ENCODE measurements at regions not wholly inside any gene's neighbourhood (a gene's known extent, or its start where the extent isn't known, plus 50 kb on each side); places are given as distances from the start of the nearest gene placed in this dataset.

DNA sequence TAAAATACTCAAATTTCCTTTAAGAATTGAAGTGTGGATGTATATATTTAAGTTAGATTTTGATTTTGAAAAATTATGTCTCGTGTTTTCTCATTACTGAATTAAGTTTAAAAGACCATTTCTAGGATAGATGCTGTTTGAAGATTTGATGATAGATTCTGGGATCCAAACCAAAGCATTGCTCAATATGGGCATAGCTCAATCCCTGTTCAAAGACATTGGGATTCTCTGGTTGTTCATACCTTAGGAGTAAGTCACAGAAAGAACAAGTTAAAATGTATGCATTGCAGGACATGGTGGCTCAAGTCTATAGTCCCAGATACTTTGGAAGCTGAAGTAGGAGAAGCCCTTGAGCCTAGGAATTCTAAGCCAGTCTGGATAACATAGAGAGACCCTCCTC, 622.3 kb downstream of the ADCYAP1 start:
- Histone ChIP-seq H3K9ac (ENCODE audit: insufficient read length, low read depth) (no peak overlapping the region), H3K9me3 (ENCODE audit: insufficient read depth, low read length) (no peaks in the 10 kb centered on the region), H3K4me1 (ENCODE audit: insufficient read depth, insufficient read length) (no peaks in the 10 kb centered on the region), H3K27me3 (ENCODE audit: insufficient read depth, insufficient read length) (no peaks in the 10 kb centered on the region), H3K4me3 (ENCODE audit: insufficient read length, low read depth) (no peak overlapping the region), H3K36me3 (ENCODE audit: insufficient read depth, insufficient read length, low read length) (no peaks in the 10 kb centered on the region)
- TF ChIP-seq ZNF274 (IDR thresholded peaks at IDR 0.05; ENCODE audit: low read depth, low read length): no peak
- no peak for TF ChIP-seq SUZ12 (IDR thresholded peaks at IDR 0.05; ENCODE audit: extremely low read depth, insufficient read depth, insufficient read length)
- no peak for TF ChIP-seq YY1 (IDR thresholded peaks at IDR 0.05; ENCODE audit: insufficient read depth, insufficient read length)
- no peak for DNase-seq (ENCODE audit: low read depth, low spot score)

DNA sequence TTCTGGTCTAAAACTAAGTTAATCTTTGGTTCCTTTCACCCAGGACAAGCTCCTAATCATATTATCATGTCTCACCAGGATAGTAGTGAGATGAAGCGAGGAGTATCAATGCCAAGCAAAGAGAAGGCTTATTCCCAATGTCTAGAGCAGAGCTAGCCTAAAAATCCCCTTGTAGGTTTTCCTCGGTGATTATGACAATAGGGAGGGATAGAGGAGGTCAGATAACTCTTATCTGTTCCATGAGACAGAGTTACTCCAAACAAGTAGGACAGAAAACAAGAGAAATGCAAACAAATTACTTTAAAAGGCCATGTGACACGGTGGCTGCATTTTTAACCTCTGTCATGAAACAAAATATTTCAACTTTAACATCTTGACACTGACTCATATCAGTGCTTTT, 623.1 kb downstream of the ADCYAP1 start:
- Histone ChIP-seq H3K36me3 (ENCODE audit: insufficient read depth, insufficient read length, low read length) (no peaks in the 10 kb centered on the region), H3K9ac (ENCODE audit: insufficient read length, low read depth) (no peak overlapping the region), H3K4me3 (ENCODE audit: insufficient read length, low read depth) (no peak overlapping the region), H3K27me3 (ENCODE audit: insufficient read depth, insufficient read length) (no peaks in the 10 kb centered on the region), H3K9me3 (ENCODE audit: insufficient read depth, low read length) (no peaks in the 10 kb centered on the region), H3K4me1 (ENCODE audit: insufficient read depth, insufficient read length) (no peaks in the 10 kb centered on the region)
- TF ChIP-seq SUZ12 (IDR thresholded peaks at IDR 0.05; ENCODE audit: extremely low read depth, insufficient read depth, insufficient read length) (no peak), YY1 (IDR thresholded peaks at IDR 0.05; ENCODE audit: insufficient read depth, insufficient read length) (no peak), ZNF274 (IDR thresholded peaks at IDR 0.05; ENCODE audit: low read depth, low read length) (no peak)
- no peak for DNase-seq (ENCODE audit: low read depth, low spot score)

DNA sequence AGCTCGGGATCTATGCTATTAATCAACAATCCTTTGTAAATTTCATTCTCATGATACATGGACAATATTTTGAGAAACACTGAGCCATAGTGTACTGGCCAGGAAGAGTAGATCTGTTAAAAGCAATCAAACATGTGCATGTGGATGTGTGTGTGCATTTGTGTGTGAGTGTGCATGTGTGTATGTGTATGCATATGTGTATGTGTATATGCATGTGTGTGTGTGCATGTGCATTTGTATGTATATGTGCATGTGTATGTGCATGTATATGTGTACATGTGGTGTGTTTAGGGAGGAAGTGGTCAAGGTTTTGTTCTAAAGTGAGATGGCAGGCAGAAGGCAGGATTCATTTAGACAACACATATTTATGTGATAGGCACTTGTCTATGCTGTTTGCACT, 623.8 kb downstream of the ADCYAP1 start:
- no peaks in the 10 kb centered on the region for H3K4me1 ChIP-seq (ENCODE audit: insufficient read depth, insufficient read length)
- TF ChIP-seq YY1 (IDR thresholded peaks at IDR 0.05; ENCODE audit: insufficient read depth, insufficient read length) (no peak), ZNF274 (IDR thresholded peaks at IDR 0.05; ENCODE audit: low read depth, low read length) (no peak), SUZ12 (IDR thresholded peaks at IDR 0.05; ENCODE audit: extremely low read depth, insufficient read depth, insufficient read length) (no peak)
- no peaks in the 10 kb centered on the region for H3K9me3 ChIP-seq (ENCODE audit: insufficient read depth, low read length)
- no peak overlapping the region for H3K9ac ChIP-seq (ENCODE audit: insufficient read length, low read depth)
- no peaks in the 10 kb centered on the region for H3K27me3 ChIP-seq (ENCODE audit: insufficient read depth, insufficient read length)
- H3K36me3 ChIP-seq (ENCODE audit: insufficient read depth, insufficient read length, low read length): no peaks in the 10 kb centered on the region
- no peak for DNase-seq (ENCODE audit: low read depth, low spot score)
- H3K4me3 ChIP-seq (ENCODE audit: insufficient read length, low read depth): no peak overlapping the region

DNA sequence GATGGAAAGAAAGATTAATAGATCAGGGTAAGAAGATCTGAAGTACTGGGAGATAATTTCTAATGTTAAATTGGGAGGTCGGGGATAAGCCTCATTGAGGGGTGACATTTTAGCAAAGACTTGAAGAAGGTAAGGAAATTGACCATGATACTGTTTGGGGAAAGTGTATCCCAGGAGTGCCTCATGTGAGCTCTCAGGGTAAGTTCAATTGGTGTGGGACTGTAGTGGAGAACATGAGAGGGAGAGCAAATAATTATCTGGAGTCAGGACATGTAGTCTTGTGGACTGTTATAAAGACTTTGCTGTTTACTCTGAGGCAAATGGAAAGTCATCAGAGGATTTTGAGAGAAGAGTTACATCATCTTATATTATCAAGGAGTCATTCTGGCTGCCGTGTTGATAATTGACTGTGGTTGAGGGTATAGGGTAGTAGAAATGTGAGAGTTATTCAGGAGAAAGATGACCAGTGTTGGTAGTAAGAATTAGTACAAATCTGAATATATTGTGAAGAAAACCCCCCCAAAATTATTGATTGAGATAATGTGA, 624.4 kb downstream of the ADCYAP1 start:
- no peak overlapping the region for H3K9ac ChIP-seq (ENCODE audit: insufficient read length, low read depth)
- no peaks in the 10 kb centered on the region for H3K4me1 ChIP-seq (ENCODE audit: insufficient read depth, insufficient read length)
- H3K27me3 ChIP-seq (ENCODE audit: insufficient read depth, insufficient read length): no peaks in the 10 kb centered on the region
- no peak for DNase-seq (ENCODE audit: low read depth, low spot score)
- TF ChIP-seq SUZ12 (IDR thresholded peaks at IDR 0.05; ENCODE audit: extremely low read depth, insufficient read depth, insufficient read length) (no peak), ZNF274 (IDR thresholded peaks at IDR 0.05; ENCODE audit: low read depth, low read length) (no peak), YY1 (IDR thresholded peaks at IDR 0.05; ENCODE audit: insufficient read depth, insufficient read length) (no peak)
- no peak overlapping the region for H3K4me3 ChIP-seq (ENCODE audit: insufficient read length, low read depth)
- H3K36me3 ChIP-seq (ENCODE audit: insufficient read depth, insufficient read length, low read length): no peaks in the 10 kb centered on the region
- H3K9me3 ChIP-seq (ENCODE audit: insufficient read depth, low read length): no peaks in the 10 kb centered on the region

DNA sequence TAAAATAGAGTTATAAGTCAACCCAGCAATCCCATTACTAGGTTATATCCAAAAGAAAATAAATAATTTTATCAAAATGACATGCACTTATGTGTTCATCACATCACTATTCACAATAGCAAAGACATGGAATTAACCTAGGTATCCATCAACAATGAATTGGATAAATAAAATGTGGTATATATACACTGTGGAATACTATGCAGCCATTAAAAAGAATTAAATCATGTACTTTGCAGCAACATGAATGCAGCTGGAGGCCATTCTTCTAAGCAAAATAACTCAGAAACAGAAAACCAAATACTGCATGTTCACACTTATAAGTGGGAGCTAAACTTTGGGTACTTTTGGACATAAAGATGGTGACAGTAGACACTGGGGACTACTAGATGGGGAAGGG, 626.0 kb downstream of the ADCYAP1 start:
- no peaks in the 10 kb centered on the region for H3K36me3 ChIP-seq (ENCODE audit: insufficient read depth, insufficient read length, low read length)
- no peak overlapping the region for H3K4me3 ChIP-seq (ENCODE audit: insufficient read length, low read depth)
- no peak overlapping the region for H3K9ac ChIP-seq (ENCODE audit: insufficient read length, low read depth)
- no peaks in the 10 kb centered on the region for H3K9me3 ChIP-seq (ENCODE audit: insufficient read depth, low read length)
- H3K27me3 ChIP-seq (ENCODE audit: insufficient read depth, insufficient read length): no peaks in the 10 kb centered on the region
- no peaks in the 10 kb centered on the region for H3K4me1 ChIP-seq (ENCODE audit: insufficient read depth, insufficient read length)
- no peak for TF ChIP-seq SUZ12 (IDR thresholded peaks at IDR 0.05; ENCODE audit: extremely low read depth, insufficient read depth, insufficient read length)
- no peak for DNase-seq (ENCODE audit: low read depth, low spot score)

DNA sequence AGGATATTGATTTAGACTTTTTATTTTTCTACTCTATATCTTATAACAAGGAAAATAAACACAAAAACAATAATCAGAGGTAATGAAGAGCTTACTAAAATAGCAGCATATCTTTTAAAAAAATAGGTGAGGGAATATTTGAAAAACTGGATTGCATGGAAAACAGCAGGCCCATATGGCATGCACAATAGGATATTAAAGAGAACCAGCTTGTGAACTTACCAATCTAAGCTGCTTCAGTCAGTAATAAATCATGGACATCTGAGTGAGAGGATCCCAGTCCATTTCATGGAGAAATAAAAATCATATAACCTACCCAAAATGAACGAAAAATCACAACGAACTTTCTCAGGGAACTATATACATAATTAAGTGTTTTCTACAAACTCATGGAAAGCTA, 634.6 kb downstream of the ADCYAP1 start:
- H3K4me1 ChIP-seq (ENCODE audit: insufficient read depth, insufficient read length): no peaks in the 10 kb centered on the region
- no peaks in the 10 kb centered on the region for H3K36me3 ChIP-seq (ENCODE audit: insufficient read depth, insufficient read length, low read length)
- no peaks in the 10 kb centered on the region for H3K27me3 ChIP-seq (ENCODE audit: insufficient read depth, insufficient read length)
- no peak for TF ChIP-seq SUZ12 (IDR thresholded peaks at IDR 0.05; ENCODE audit: extremely low read depth, insufficient read depth, insufficient read length)
- TF ChIP-seq ZNF274 (IDR thresholded peaks at IDR 0.05; ENCODE audit: low read depth, low read length): no peak
- no peak for TF ChIP-seq YY1 (IDR thresholded peaks at IDR 0.05; ENCODE audit: insufficient read depth, insufficient read length)
- H3K4me3 ChIP-seq (ENCODE audit: insufficient read length, low read depth): no peak overlapping the region
- H3K9ac ChIP-seq (ENCODE audit: insufficient read length, low read depth): no peak overlapping the region
- H3K9me3 ChIP-seq (ENCODE audit: insufficient read depth, low read length): no peaks in the 10 kb centered on the region
- DNase-seq (ENCODE audit: low read depth, low spot score): no peak

DNA sequence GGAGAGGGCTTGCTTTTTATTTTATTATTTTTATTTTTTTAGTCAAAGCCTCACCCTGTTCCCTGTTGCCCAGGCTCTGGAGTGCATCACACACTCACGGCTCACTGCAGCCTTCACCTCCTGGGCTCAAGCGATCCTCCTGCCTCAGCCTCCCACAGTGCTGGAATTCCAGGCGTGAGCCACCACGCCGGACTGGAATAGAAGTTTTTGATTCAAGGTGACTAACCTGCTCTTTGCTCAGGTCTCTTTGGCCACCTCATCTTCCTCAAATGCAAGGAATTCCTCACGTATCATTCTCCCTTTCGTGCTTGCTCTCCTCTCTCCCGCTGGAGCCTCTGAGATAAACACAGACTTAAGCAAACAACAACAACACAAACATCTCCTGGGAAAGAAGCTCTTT, 636.8 kb downstream of the ADCYAP1 start:
- no peaks in the 10 kb centered on the region for H3K9me3 ChIP-seq (ENCODE audit: insufficient read depth, low read length)
- no peak for DNase-seq (ENCODE audit: low read depth, low spot score)
- no peaks in the 10 kb centered on the region for H3K36me3 ChIP-seq (ENCODE audit: insufficient read depth, insufficient read length, low read length)
- no peak for TF ChIP-seq ZNF274 (IDR thresholded peaks at IDR 0.05; ENCODE audit: low read depth, low read length)
- no peak for TF ChIP-seq SUZ12 (IDR thresholded peaks at IDR 0.05; ENCODE audit: extremely low read depth, insufficient read depth, insufficient read length)
- no peak for TF ChIP-seq YY1 (IDR thresholded peaks at IDR 0.05; ENCODE audit: insufficient read depth, insufficient read length)
- no peaks in the 10 kb centered on the region for H3K27me3 ChIP-seq (ENCODE audit: insufficient read depth, insufficient read length)
- H3K9ac ChIP-seq (ENCODE audit: insufficient read length, low read depth): no peak overlapping the region
- H3K4me1 ChIP-seq (ENCODE audit: insufficient read depth, insufficient read length): no peaks in the 10 kb centered on the region
- H3K4me3 ChIP-seq (ENCODE audit: insufficient read length, low read depth): no peak overlapping the region

Measured in NT2/D1 (cell line).